ENCODE measurements at regions not wholly inside any gene's neighbourhood (a gene's known extent, or its start where the extent isn't known, plus 50 kb on each side); places are given as distances from the start of the nearest gene placed in this dataset.
"Not testable (repeated sequence)": the region's sequence is repeated elsewhere in the genome, so short reads cannot be mapped to it uniquely, and the experiment has no call there.

DNA sequence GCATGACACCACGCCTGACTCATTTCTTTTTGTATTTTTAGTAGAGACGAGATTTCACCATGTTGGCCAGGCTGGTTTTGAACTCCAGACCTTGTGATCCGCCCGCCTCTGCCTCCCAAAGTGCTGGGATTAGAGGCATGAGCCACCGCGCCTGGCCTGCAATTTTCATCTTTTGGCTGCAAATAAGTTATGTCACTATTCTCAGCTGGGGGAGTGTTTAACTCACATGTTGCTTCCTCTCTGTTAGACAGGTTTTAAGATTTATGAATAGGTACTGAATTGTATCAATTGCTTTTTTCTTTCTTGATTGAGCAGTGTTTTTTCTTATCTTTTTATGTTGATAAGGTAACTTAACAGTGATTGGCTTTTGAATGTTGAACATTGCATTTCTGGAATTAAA, 88.2 kb upstream of the ADCY2 start:
- in situ Hi-C loops (cut with MboI; ENCODE audit: low pct_unique_long_range_greater_than_20kb, low sequenced_read_pairs); DNase-seq: not testable (repeated sequence)

DNA sequence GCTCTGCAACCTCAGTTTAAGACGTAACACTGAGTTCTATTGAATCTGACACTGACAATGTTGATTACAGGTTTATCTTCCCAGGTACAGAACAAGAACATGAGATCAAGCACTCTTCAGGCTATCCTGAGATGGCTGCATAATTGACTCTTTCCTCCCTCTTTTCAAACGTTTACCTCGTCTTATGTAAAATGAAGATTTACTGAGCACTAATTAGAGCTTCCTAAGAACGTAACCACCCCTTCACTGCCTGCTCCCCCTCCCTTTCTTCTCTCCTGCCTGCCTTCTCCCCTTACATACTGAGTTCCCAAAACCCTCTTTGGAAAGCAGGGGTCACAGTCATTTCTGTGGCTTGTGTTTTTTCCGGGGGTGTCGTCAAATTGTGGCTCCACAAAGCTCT, 86.2 kb upstream of the ADCY2 start:
- in situ Hi-C loops (cut with MboI; ENCODE audit: low pct_unique_long_range_greater_than_20kb, low sequenced_read_pairs); DNase-seq: not testable (repeated sequence)

DNA sequence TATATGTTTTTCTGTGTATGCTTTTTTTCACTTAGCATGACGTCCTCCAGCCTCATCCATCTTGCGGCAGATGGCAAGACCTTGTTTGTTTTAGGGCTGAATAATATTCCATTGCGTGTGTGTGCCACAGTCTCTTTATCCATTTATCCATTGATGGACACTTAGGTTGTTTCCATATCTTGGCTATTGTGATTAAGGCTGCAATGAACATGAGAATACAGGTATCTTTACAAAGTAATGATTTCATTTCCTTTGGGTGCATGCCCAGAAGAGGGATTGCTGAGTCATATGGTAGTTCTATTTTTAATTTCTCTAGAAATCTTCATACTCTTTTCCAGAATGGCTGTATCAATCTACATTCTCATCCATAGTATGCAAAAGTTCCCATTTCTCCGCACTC, 85.3 kb upstream of the ADCY2 start:
- in situ Hi-C loops (cut with MboI; ENCODE audit: low pct_unique_long_range_greater_than_20kb, low sequenced_read_pairs); DNase-seq: not testable (repeated sequence)

DNA sequence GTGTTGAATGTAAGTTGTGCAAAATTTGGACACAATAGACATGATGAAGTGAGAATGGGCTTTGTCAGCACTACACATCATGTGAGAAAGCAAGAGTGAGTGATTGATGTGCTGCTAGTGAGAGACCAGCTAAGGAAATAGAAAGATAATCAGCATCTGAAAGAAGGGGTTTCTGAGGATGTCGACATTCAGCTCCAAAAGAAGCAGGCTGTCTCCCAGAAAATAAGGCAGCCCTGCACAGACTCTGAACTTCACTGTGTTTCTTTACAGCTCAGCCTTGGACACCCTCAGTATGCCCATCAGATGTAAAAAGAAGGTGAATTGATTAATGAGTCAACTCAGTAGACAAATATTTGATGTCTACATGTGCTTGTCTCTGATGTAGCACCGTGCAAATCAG, 80.8 kb upstream of the ADCY2 start:
- DNase-seq, result no peak
- in situ Hi-C loops (cut with MboI; ENCODE audit: low pct_unique_long_range_greater_than_20kb, low sequenced_read_pairs), result no loop called here

DNA sequence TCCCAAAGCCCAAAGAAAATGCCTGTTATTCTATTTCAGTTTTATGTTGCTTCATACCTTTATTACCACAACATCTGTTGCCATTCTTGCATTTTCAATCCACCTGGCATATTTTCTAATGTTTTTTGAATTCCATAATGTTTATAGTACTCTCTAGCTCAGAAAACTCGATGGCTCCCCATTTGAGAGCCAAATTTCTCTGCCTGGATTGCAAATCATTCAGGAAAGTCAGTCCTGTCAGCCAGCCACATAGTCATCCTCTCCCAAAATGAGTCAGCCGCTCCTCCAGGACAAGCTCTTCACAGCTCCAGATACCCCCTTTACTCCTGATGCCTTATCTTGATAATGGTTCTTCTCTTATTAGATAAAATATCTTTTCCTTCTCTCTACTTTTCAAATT, 78.2 kb upstream of the ADCY2 start:
- no peak for DNase-seq
- in situ Hi-C loops (cut with MboI; ENCODE audit: low pct_unique_long_range_greater_than_20kb, low sequenced_read_pairs), result no loop called here

DNA sequence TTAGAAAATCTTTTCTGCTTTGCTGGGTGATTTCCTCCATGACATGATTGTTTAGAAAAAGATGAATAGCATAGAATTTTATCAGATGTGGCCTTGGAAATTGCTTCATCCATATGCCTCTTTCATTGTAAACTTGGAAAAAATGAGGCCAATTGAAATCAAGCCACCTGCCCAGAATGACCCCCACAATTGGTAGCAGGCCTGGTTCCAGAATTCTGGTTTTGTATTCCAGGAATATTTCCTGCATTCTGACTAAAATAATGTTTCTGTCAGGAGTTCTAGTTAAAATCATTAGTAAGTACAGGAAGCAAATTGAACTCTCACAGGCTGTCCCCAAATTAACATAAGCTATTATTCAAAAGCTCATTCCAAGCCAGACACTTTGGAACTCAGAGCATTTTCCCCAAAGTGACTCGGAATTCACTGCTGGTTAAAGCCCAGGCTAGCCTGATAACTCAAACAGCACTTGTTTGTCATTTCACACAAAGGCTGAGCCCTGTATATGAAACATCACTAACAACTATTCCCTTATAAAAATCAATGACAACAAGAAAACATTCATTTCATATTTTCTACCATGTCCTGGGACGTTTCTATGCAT, 75.1 kb upstream of the ADCY2 start:
- in situ Hi-C loops (cut with MboI; ENCODE audit: low pct_unique_long_range_greater_than_20kb, low sequenced_read_pairs), result no loop called here
- DNase-seq, result no peak

DNA sequence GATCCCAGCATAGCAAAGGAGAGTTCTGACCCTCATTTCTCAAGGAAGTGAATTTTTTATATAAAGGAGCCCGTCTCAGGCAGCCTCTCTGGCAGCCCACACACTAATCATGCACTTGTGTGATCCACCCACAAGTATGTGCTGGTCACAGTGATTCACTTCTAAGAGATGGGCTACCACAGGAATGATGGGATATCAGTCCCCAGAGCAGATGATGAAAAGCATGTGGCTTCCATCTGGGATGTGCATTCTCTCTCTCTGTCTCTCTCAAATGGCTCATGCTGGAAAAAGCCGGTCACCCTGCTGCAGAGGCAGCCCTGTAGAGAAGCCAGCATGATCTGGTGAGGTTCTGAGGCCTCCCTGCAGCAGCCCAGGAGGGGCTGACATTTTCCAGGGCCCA, 74.2 kb upstream of the ADCY2 start:
- in situ Hi-C loops (cut with MboI; ENCODE audit: low pct_unique_long_range_greater_than_20kb, low sequenced_read_pairs), result no loop called here
- DNase-seq, result no peak

DNA sequence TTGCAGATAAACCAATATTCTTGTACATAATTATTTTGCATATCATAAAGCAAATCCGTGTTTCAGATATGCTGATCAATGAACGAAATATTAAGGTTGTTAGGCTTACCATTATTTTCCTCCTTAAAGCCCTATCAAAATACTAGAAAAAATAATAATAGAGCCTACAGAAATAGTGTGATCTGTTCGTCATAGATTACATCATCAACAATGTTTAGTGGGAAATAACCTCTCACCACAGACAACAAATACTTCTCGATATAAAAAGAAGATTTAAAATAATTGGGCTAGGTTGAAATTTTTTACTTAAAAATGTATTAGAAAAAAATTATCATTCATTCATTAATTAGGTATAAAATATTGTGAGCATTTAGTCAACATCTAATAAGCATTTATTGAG, 71.0 kb upstream of the ADCY2 start:
- in situ Hi-C loops (cut with MboI; ENCODE audit: low pct_unique_long_range_greater_than_20kb, low sequenced_read_pairs), result no loop called here
- no peak for DNase-seq

DNA sequence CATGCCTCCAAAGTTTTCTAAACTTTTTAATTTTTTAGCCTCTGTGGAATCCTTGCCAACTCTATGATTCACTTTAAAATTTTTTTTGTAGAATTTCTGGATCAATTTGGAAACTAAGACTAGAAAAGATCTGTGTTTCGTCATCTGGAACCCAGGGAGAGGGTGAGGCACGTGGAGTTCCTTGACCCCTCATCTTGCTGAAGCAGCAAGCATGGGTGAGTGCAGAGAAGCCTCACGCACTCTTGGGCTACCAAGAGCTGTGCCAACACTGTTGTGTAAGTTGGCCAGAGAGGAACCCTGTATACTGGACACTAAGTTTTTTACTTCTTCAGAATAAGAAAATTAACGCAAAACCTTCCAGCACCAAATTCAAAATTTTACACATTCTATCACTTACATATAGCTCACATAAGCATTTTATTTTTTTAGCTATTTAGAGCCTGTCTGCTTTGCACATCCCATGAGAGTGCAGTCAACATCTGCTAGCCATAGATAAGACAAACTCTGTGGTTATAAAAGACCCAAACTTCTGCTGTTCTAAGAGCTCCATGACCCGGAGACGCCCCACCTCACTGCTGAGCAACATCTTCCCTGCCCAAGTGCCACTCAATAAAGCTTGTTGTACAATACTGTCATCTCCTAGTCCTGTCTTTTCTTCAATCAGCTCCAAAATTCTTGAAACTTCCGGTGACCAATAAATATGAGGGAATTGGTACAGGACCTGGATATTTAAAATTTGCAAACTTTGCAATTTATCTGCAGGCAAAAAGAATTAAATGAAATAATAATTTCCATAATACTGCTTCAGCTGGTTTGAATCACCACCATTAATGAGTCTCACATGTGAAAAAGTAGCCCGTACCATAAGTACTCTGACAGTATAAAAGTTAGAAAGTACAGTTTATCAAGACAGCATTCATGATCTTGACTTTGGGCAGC, 69.7 kb upstream of the ADCY2 start:
- in situ Hi-C loops (cut with MboI; ENCODE audit: low pct_unique_long_range_greater_than_20kb, low sequenced_read_pairs), result no loop called here
- no peak for DNase-seq

DNA sequence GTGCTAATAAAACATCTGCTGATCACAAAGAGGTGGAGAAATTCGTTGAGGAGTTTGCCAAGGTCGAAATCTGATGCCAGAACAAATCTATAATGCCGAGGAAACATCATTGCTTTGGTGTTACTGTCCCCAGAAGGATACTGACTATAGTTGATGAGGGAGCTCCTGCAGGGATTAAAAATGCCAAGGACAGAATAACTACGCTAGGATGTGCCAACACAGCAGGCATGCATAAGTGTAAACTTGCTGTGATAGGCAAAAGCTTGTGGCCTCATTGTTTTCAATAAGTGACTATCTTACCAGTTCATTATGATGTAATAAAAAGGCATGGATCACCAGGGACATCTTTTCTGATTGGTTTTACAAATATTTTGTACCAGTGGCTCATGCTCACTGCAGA, 66.8 kb upstream of the ADCY2 start:
- DNase-seq, result no peak
- in situ Hi-C loops (cut with MboI; ENCODE audit: low pct_unique_long_range_greater_than_20kb, low sequenced_read_pairs), result no loop called here

DNA sequence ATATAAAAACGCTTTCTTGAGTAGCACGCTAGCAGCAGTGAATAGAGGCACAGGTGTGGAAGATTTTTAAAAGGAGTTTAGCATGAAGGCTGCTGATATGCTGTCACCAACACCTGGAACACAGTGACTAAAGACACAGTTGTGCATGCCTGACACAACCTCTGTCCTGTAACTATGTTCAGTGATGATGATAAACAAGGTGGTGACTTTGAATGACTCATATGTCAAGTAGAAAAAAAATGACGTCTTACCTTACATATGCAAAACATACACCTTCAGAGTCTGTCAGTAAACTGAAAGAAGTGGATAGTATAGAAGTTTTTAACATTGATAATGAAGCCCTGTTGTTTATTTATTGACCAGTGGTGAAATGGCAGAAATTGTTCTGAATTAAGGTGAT, 66.2 kb upstream of the ADCY2 start:
- DNase-seq, result no peak
- in situ Hi-C loops (cut with MboI; ENCODE audit: low pct_unique_long_range_greater_than_20kb, low sequenced_read_pairs), result no loop called here

DNA sequence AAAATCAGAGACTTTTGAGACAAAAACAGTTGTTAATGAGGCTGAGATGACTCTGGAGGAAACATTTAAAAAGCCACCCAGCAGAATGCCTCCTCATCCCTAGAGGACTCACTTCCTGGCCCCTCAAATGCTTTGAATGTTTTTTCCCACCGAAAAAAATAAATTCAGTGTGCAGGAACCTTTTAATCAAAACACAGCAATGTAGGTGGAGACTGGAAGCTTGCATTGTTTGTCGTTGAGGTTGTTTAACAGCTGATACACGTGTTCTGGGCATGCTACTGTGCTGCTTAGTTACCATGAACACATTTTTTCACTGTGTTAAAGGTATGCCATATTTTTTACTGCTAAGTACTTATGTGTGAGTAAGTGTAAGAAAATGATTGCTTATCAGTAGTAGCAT, 65.7 kb upstream of the ADCY2 start:
- in situ Hi-C loops (cut with MboI; ENCODE audit: low pct_unique_long_range_greater_than_20kb, low sequenced_read_pairs), result no loop called here
- DNase-seq, result no peak

DNA sequence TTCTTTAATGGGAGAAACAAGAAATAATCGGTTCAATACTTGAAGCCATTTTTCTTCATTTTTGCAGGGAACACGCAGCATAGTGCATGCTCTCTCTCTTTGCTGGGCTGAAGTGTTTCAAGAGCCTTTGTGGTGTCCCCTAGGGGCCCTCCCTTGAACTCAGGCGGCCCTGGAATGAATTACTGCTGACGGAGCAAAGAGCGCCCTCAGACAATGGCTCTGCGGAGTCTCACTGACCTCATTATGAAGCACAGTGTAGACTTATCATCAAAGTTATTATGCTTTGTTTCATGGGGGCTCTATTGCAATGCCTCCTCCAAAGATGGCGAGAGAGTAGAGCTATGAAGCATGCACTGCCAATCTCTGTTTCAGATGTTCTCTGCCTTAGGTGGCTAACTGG, 64.8 kb upstream of the ADCY2 start:
- no peak for DNase-seq
- in situ Hi-C loops (cut with MboI; ENCODE audit: low pct_unique_long_range_greater_than_20kb, low sequenced_read_pairs), result no loop called here

All from KBM-7 (cell line).